ENCODE measurements at regions not wholly inside any gene's neighbourhood (a gene's known extent, or its start where the extent isn't known, plus 50 kb on each side); places are given as distances from the start of the nearest gene placed in this dataset.

GRCh38 chr16:17643935-17644334 is 173.2 kb upstream of the XYLT1 start:
- H3K27me3 ChIP-seq: no peaks in the 10 kb centered on the region
- no peak overlapping the region for H3K27ac ChIP-seq
- peaks cover 0 to 2% (median 0%) of the 10 kb centered on the region in 10 experiments; a peak in 4 of 20 replicates for H3K4me1 ChIP-seq
- no peak overlapping the region for H3K4me3 ChIP-seq
- H3K9ac ChIP-seq: no peak overlapping the region
- no peaks in the 10 kb centered on the region for H4K20me1 ChIP-seq
- peaks cover 0 to 8% (median 4%) of the 10 kb centered on the region in 11 experiments; a peak in 5 of 22 replicates for H3K9me3 ChIP-seq (replicated peaks in 1 of 11)
- H3K4me2 ChIP-seq: no peak overlapping the region
- H3K36me3 ChIP-seq: no peaks in the 10 kb centered on the region
- TF ChIP-seq Cebpa-rat (IDR thresholded peaks at IDR 0.05): no peak

GRCh38 chr16:17641990-17642389 is 171.2 kb upstream of the XYLT1 start:
- no peaks in the 10 kb centered on the region; a peak in 1 of 22 replicates for H3K27me3 ChIP-seq
- TF ChIP-seq Cebpa-rat (IDR thresholded peaks at IDR 0.05): no peak
- no peak overlapping the region for H3K27ac ChIP-seq
- peaks cover 0 to 10% (median 0%) of the 10 kb centered on the region in 10 experiments; a peak in 6 of 20 replicates for H3K4me1 ChIP-seq
- H4K20me1 ChIP-seq: no peaks in the 10 kb centered on the region
- no peak overlapping the region for H3K4me3 ChIP-seq
- H3K36me3 ChIP-seq: no peaks in the 10 kb centered on the region
- no peak overlapping the region for H3K4me2 ChIP-seq
- no peak overlapping the region for H3K9ac ChIP-seq
- peaks cover 8 to 22% (median 14%) of the 10 kb centered on the region in 11 experiments; a peak in 18 of 22 replicates for H3K9me3 ChIP-seq (replicated peaks in 1 of 11)

GRCh38 chr16:17638134-17638533 is 167.4 kb upstream of the XYLT1 start:
- no peak overlapping the region for H3K4me2 ChIP-seq
- no peak for TF ChIP-seq Cebpa-rat (IDR thresholded peaks at IDR 0.05)
- H3K36me3 ChIP-seq: no peaks in the 10 kb centered on the region
- peaks cover 0 to 10% (median 0%) of the 10 kb centered on the region in 10 experiments; a peak in 6 of 20 replicates for H3K4me1 ChIP-seq
- peaks cover 8 to 14% (median 9%) of the 10 kb centered on the region in 11 experiments; a peak in 18 of 22 replicates for H3K9me3 ChIP-seq (replicated peaks in 1 of 11)
- H3K27me3 ChIP-seq: no peaks in the 10 kb centered on the region; a peak in 1 of 22 replicates
- H3K4me3 ChIP-seq: no peak overlapping the region
- no peak overlapping the region for H3K27ac ChIP-seq
- H3K9ac ChIP-seq: no peak overlapping the region
- H4K20me1 ChIP-seq: no peaks in the 10 kb centered on the region

GRCh38 chr16:17635183-17635582 is 164.4 kb upstream of the XYLT1 start:
- Histone ChIP-seq H4K20me1 (no peaks in the 10 kb centered on the region), H3K27me3 (no peaks in the 10 kb centered on the region; a peak in 1 of 22 replicates), H3K4me2 (no peak overlapping the region), H3K27ac (no peak overlapping the region), H3K9ac (no peak overlapping the region), H3K4me3 (no peak overlapping the region), H3K4me1 (peaks cover 0 to 10% (median 0%) of the 10 kb centered on the region in 10 experiments; a peak in 6 of 20 replicates), H3K36me3 (no peaks in the 10 kb centered on the region), H3K9me3 (replicated peaks in 1 of 11) (peaks cover 8 to 14% (median 9%) of the 10 kb centered on the region in 11 experiments; a peak in 18 of 22 replicates)
- TF ChIP-seq Cebpa-rat (IDR thresholded peaks at IDR 0.05): no peak

GRCh38 chr16:17633181-17633951 is 162.6 kb upstream of the XYLT1 start:
- H4K20me1 ChIP-seq: no peaks in the 10 kb centered on the region
- no peaks in the 10 kb centered on the region; a peak in 1 of 22 replicates for H3K27me3 ChIP-seq
- no peak overlapping the region for H3K4me3 ChIP-seq
- TF ChIP-seq Cebpa-rat (IDR thresholded peaks at IDR 0.05): no peak
- no peak overlapping the region for H3K4me2 ChIP-seq
- peaks cover 0 to 3% (median 0%) of the 10 kb centered on the region in 10 experiments; a peak in 2 of 20 replicates for H3K4me1 ChIP-seq
- H3K9ac ChIP-seq: no peak overlapping the region
- H3K36me3 ChIP-seq: no peaks in the 10 kb centered on the region
- no peak overlapping the region for H3K27ac ChIP-seq
- H3K9me3 ChIP-seq (replicated peaks in 1 of 11): peaks cover 4 to 12% (median 8%) of the 10 kb centered on the region in 11 experiments; a peak in 18 of 22 replicates

GRCh38 chr16:17632667-17633066 is 161.9 kb upstream of the XYLT1 start:
- Histone ChIP-seq H3K4me3 (no peak overlapping the region), H3K4me1 (no peaks in the 10 kb centered on the region), H4K20me1 (no peaks in the 10 kb centered on the region), H3K27me3 (no peaks in the 10 kb centered on the region), H3K4me2 (no peak overlapping the region), H3K27ac (no peak overlapping the region), H3K9me3 (replicated peaks in 1 of 11) (peaks cover 0 to 7% (median 1%) of the 10 kb centered on the region in 11 experiments; a peak in 11 of 22 replicates), H3K9ac (no peak overlapping the region), H3K36me3 (no peaks in the 10 kb centered on the region)
- no peak for TF ChIP-seq Cebpa-rat (IDR thresholded peaks at IDR 0.05)

- Histone ChIP-seq H3K27ac (no peak overlapping the region), H3K36me3 (no peaks in the 10 kb centered on the region), H4K20me1 (no peaks in the 10 kb centered on the region), H3K4me3 (no peak overlapping the region), H3K27me3 (no peaks in the 10 kb centered on the region), H3K9me3 (replicated peaks in 1 of 11) (peaks cover 10 to 27% (median 16%) of the 10 kb centered on the region in 11 experiments; a peak in 16 of 22 replicates), H3K4me1 (no peaks in the 10 kb centered on the region), H3K9ac (no peak overlapping the region), H3K4me2 (no peak overlapping the region)
- TF ChIP-seq Cebpa-rat (IDR thresholded peaks at IDR 0.05): no peak
Observed at GRCh38 chr16:17629936-17630335, 159.2 kb upstream of the XYLT1 start.

- no peaks in the 10 kb centered on the region for H3K4me1 ChIP-seq
- no peak overlapping the region for H3K4me3 ChIP-seq
- no peaks in the 10 kb centered on the region for H3K27me3 ChIP-seq
- H3K4me2 ChIP-seq: no peak overlapping the region
- H3K27ac ChIP-seq: no peak overlapping the region
- no peak overlapping the region for H3K9ac ChIP-seq
- H4K20me1 ChIP-seq: no peaks in the 10 kb centered on the region
- no peaks in the 10 kb centered on the region for H3K36me3 ChIP-seq
- H3K9me3 ChIP-seq (replicated peaks in 1 of 11): peaks cover 18 to 35% (median 24%) of the 10 kb centered on the region in 11 experiments; a peak in 16 of 22 replicates
- no peak for TF ChIP-seq Cebpa-rat (IDR thresholded peaks at IDR 0.05)
Observed at GRCh38 chr16:17628983-17629382, 158.2 kb upstream of the XYLT1 start.

GRCh38 chr16:17622366-17622765 is 151.6 kb upstream of the XYLT1 start:
- Histone ChIP-seq H3K27ac (no peak overlapping the region), H3K4me3 (no peak overlapping the region), H3K9me3 (replicated peaks in 1 of 11) (peaks cover 15 to 33% (median 22%) of the 10 kb centered on the region in 11 experiments; a peak in 16 of 22 replicates), H3K9ac (no peak overlapping the region), H3K36me3 (no peaks in the 10 kb centered on the region), H3K27me3 (no peaks in the 10 kb centered on the region), H3K4me2 (no peak overlapping the region), H4K20me1 (no peaks in the 10 kb centered on the region), H3K4me1 (no peaks in the 10 kb centered on the region)
- no peak for TF ChIP-seq Cebpa-rat (IDR thresholded peaks at IDR 0.05)
